GM21528 (cell line): ENCODE measurements at regions not wholly inside any gene's neighbourhood (a gene's known extent, or its start where the extent isn't known, plus 50 kb on each side); places are given as distances from the start of the nearest gene placed in this dataset.
"Not testable (repeated sequence)": the region's sequence is repeated elsewhere in the genome, so short reads cannot be mapped to it uniquely, and the experiment has no call there.

Experiments used
- ATAC-seq: cut with Tn5 transposase; IDR thresholded peaks from one replicate; pipeline ENCODE4 v1.9.1; 2021; ENCODE audit warnings: mild to moderate bottlenecking, moderate library complexity; ENCODE audit not compliant: unreplicated experiment, low FRiP score

GRCh38 chr2:138424436-138425140 is 77.0 kb upstream of the SPOPL start:
- no peak for ATAC-seq

GRCh38 chr2:138426116-138426515 is 75.5 kb upstream of the SPOPL start:
- not testable (repeated sequence) for ATAC-seq

GRCh38 chr2:138428710-138429440 is 72.7 kb upstream of the SPOPL start:
- ATAC-seq: no peak

- no peak for ATAC-seq
Observed at GRCh38 chr2:138430181-138430580, 71.4 kb upstream of the SPOPL start.

- no peak for ATAC-seq
Observed at GRCh38 chr2:138432971-138433370, 68.6 kb upstream of the SPOPL start.

GRCh38 chr2:138433995-138434951 is 67.3 kb upstream of the SPOPL start:
- ATAC-seq: no peak

- no peak for ATAC-seq
Observed at GRCh38 chr2:138435701-138436100, 65.9 kb upstream of the SPOPL start.

- no peak for ATAC-seq
Observed at GRCh38 chr2:138439733-138440132, 61.8 kb upstream of the SPOPL start.

GRCh38 chr2:138440759-138441158 is 60.8 kb upstream of the SPOPL start:
- no peak for ATAC-seq

- no peak for ATAC-seq
Observed at GRCh38 chr2:138441916-138442315, 59.7 kb upstream of the SPOPL start.

GRCh38 chr2:138444411-138444810 is 57.2 kb upstream of the SPOPL start:
- no peak for ATAC-seq

GRCh38 chr2:138445227-138445626 is 56.3 kb upstream of the SPOPL start:
- ATAC-seq: no peak

- no peak for ATAC-seq
Observed at GRCh38 chr2:138446043-138446442, 55.5 kb upstream of the SPOPL start.

GRCh38 chr2:138447889-138448570 is 53.5 kb upstream of the SPOPL start:
- no peak for ATAC-seq
